H9 (cell line): ENCODE measurements at regions not wholly inside any gene's neighbourhood (a gene's known extent, or its start where the extent isn't known, plus 50 kb on each side); places are given as distances from the start of the nearest gene placed in this dataset.
A peak's percentile ranks its signal among the peaks of the same experiment; 100 is the strongest.

ENCODE experiments used
- DNase-seq: peaks from one replicate; pipeline ENCODE4 v3.0.0-alpha.2; 2017
- H2AFZ ChIP-seq: one replicate; pipeline ENCODE4 v1.6.1; 2013; ENCODE audit warnings: mild to moderate bottlenecking, low read length, control low read depth, moderate library complexity
- H2AK5ac ChIP-seq: 2 replicates; pipeline ENCODE4 v1.6.1; 2013; ENCODE audit warnings: low read length, control low read depth, mixed read lengths; ENCODE audit not compliant: insufficient read length
- H2BK120ac ChIP-seq: one replicate; pipeline ENCODE4 v1.6.1; 2013; ENCODE audit warnings: low read depth, mild to moderate bottlenecking, low read length, control low read depth, inconsistent platforms; ENCODE audit not compliant: poor library complexity, severe bottlenecking
- H2BK12ac ChIP-seq: 2 replicates; pipeline ENCODE4 v1.6.1; 2013; ENCODE audit warnings: low read length, control low read depth, mixed read lengths, low read depth; ENCODE audit not compliant: insufficient read length
- H2BK15ac ChIP-seq: 2 replicates; pipeline ENCODE4 v1.6.1; 2013; ENCODE audit warnings: low read depth, low read length, control low read depth
- H2BK20ac ChIP-seq: one replicate; pipeline ENCODE4 v1.6.1; 2013; ENCODE audit warnings: low read depth, mild to moderate bottlenecking, low read length, control low read depth, inconsistent platforms; ENCODE audit not compliant: poor library complexity, severe bottlenecking
- H2BK5ac ChIP-seq: 2 replicates; pipeline ENCODE4 v1.6.1; 2013; ENCODE audit warnings: low read length, control low read depth, mixed read lengths; ENCODE audit not compliant: insufficient read length
- H3K14ac ChIP-seq: 2 replicates; pipeline ENCODE4 v1.6.1; 2013; ENCODE audit warnings: low read length, control low read depth; ENCODE audit not compliant: insufficient read depth
- H3K18ac ChIP-seq: 2 replicates; pipeline ENCODE4 v1.6.1; 2013; ENCODE audit warnings: low read depth, mild to moderate bottlenecking, mixed read lengths, low read length, control low read depth; ENCODE audit not compliant: insufficient read length
- H3K23ac ChIP-seq: 2 replicates; pipeline ENCODE4 v1.6.1; 2013; ENCODE audit warnings: low read length, control low read depth, mixed read lengths, low read depth; ENCODE audit not compliant: insufficient read length
- H3K23me2 ChIP-seq: 2 replicates; pipeline ENCODE4 v1.6.1; 2013; ENCODE audit warnings: low read depth, mild to moderate bottlenecking, mixed read lengths, low read length, control low read depth; ENCODE audit not compliant: insufficient read length, poor library complexity, severe bottlenecking
- H3K27ac ChIP-seq: 2 replicates; pipeline ENCODE4 v1.5.1; 2013; ENCODE audit warnings: low read length, control low read depth, mixed read lengths, low read depth; ENCODE audit not compliant: insufficient read length
- H3K27me3 ChIP-seq: 2 replicates; pipeline ENCODE4 v1.6.1; 2013; ENCODE audit warnings: low read length, control low read depth, inconsistent platforms; ENCODE audit not compliant: insufficient read depth
- H3K4ac ChIP-seq: 2 replicates; pipeline ENCODE4 v1.6.1; 2013; ENCODE audit warnings: low read depth, mild to moderate bottlenecking, control low read depth, inconsistent platforms, low read length, moderate library complexity
- H3K4me1 ChIP-seq: 2 replicates; pipeline ENCODE4 v1.6.1; 2013; ENCODE audit warnings: low read length, control low read depth, inconsistent platforms; ENCODE audit not compliant: insufficient read depth
- H3K4me2 ChIP-seq: 2 replicates; pipeline ENCODE4 v1.6.1; 2013; ENCODE audit warnings: low read length, control low read depth, mixed read lengths; ENCODE audit not compliant: insufficient read length, insufficient read depth
- H3K56ac ChIP-seq: 2 replicates; pipeline ENCODE4 v1.6.1; 2013; ENCODE audit warnings: low read depth, mild to moderate bottlenecking, mixed read lengths, low read length, control low read depth; ENCODE audit not compliant: insufficient read length
- H3K79me1 ChIP-seq: 2 replicates; pipeline ENCODE4 v1.6.1; 2013; ENCODE audit warnings: low read depth, mild to moderate bottlenecking, moderate library complexity, low read length, control low read depth, inconsistent platforms; ENCODE audit not compliant: insufficient read depth, poor library complexity, severe bottlenecking
- H3K79me2 ChIP-seq: 2 replicates; pipeline ENCODE4 v1.6.1; 2013; ENCODE audit warnings: low read length, control low read depth, inconsistent platforms; ENCODE audit not compliant: insufficient read depth
- H3K9ac ChIP-seq: 2 replicates; pipeline ENCODE4 v1.6.1; 2013; ENCODE audit warnings: low read length, control low read depth, mixed read lengths; ENCODE audit not compliant: insufficient read length; ENCODE audit errors: extremely low read depth
- H3K9me3 ChIP-seq: one replicate; pipeline ENCODE4 v1.6.1; 2013; ENCODE audit warnings: low read depth, low read length, inconsistent platforms; ENCODE audit not compliant: control insufficient read depth
- H3T11ph ChIP-seq: one replicate; pipeline ENCODE4 v1.6.1; 2013; ENCODE audit warnings: mild to moderate bottlenecking, low read length, control low read depth, inconsistent platforms
- H4K20me1 ChIP-seq: one replicate; pipeline ENCODE4 v1.6.1; 2013; ENCODE audit not compliant: control insufficient read depth, insufficient read length, insufficient read depth
- H4K5ac ChIP-seq: 2 replicates; pipeline ENCODE4 v1.6.1; 2013; ENCODE audit warnings: low read depth, mild to moderate bottlenecking, mixed read lengths, low read length, control low read depth; ENCODE audit not compliant: insufficient read length
- H4K8ac ChIP-seq: replicated peaks from 2 replicates; pipeline ENCODE4 v1.6.1; 2013; ENCODE audit warnings: low read length, control low read depth, mixed read lengths, low read depth; ENCODE audit not compliant: insufficient read length
- H4K91ac ChIP-seq: 2 replicates; pipeline ENCODE4 v1.6.1; 2013; ENCODE audit warnings: low read depth, mild to moderate bottlenecking, moderate library complexity, mixed read lengths, low read length, control low read depth; ENCODE audit not compliant: insufficient read length
- H3K27ac Mint-ChIP-seq, 3 experiments: 2 replicates in 2 of 3; 3 replicates in 1 of 3; pipeline ENCODE4 v1.8.0; 2020 to 2021; ENCODE audit warnings: mixed read lengths in 3 of 3, mild to moderate bottlenecking in 1 of 3, moderate library complexity in 1 of 3
- H3K27me3 Mint-ChIP-seq: 2 replicates; pipeline ENCODE4 v1.8.0; 2021; ENCODE audit warnings: low read depth, mild to moderate bottlenecking, moderate library complexity, mixed read lengths
- H3K36me3 Mint-ChIP-seq, 3 experiments: 2 replicates in 2 of 3; 3 replicates in 1 of 3; pipeline ENCODE4 v1.8.0; 2020 to 2021; ENCODE audit warnings: low read depth in 3 of 3, mixed read lengths in 3 of 3; ENCODE audit not compliant: insufficient read depth in 1 of 3
- H3K4me1 Mint-ChIP-seq, 2 experiments: 2 replicates each; pipeline ENCODE4 v1.8.0; 2020; ENCODE audit warnings: mixed read lengths in 2 of 2
- H3K4me3 Mint-ChIP-seq, 2 experiments: 2 replicates in 1 of 2; 3 replicates in 1 of 2; pipeline ENCODE4 v1.8.0; 2020 to 2021; ENCODE audit warnings: mild to moderate bottlenecking in 2 of 2, mixed read lengths in 2 of 2, moderate library complexity in 1 of 2
- H3K9me3 Mint-ChIP-seq, 2 experiments: 2 replicates in 1 of 2; 3 replicates in 1 of 2; pipeline ENCODE4 v1.8.0; 2020; ENCODE audit warnings: mild to moderate bottlenecking in 2 of 2, mixed read lengths in 2 of 2, moderate library complexity in 1 of 2
- TF ChIP-seq, protein P1 (sequence below): fragments of 200-600 bp; sonication (generic); conservative IDR thresholded peaks from 3 replicates; pipeline ENCODE4 v1.8.0; 2021; ENCODE audit warnings: antibody characterized with exemption, mild to moderate bottlenecking

GRCh38 chr4:55757356-55757952, 62.1 kb upstream of the EXOC1L start:
- H3K27ac Mint-ChIP-seq, result peak overlapping the region in 1 of 3 experiments; percentile 38; a peak in 3 of 7 replicates
- Histone ChIP-seq H3K23me2 (no peaks in the 10 kb centered on the region), H3K14ac (no peak overlapping the region), H3K79me2 (no peaks in the 10 kb centered on the region), H3K9me3 (no peaks in the 10 kb centered on the region), H2AFZ (peak overlapping the region; percentile 69), H4K8ac (no peak overlapping the region), H3K18ac (no peak overlapping the region), H2BK12ac (no peak overlapping the region), H3K23ac (no peak overlapping the region), H3T11ph (no peak overlapping the region), H3K27ac (no peak overlapping the region), H4K5ac (no peak overlapping the region), H2BK20ac (no peak overlapping the region), H2AK5ac (no peak overlapping the region), H2BK15ac (no peak overlapping the region), H3K4me1 (peaks cover 3% of the 10 kb centered on the region; the same call in 1 of the 2 replicates), H3K9ac (no peak overlapping the region), H4K20me1 (no peaks in the 10 kb centered on the region), H2BK120ac (no peak overlapping the region), H3K4me2 (no peak overlapping the region), H3K27me3 (no peaks in the 10 kb centered on the region; the same call in 1 of the 2 replicates), H3K79me1 (no peaks in the 10 kb centered on the region), H3K4ac (no peak overlapping the region), H2BK5ac (no peak overlapping the region), H4K91ac (no peak overlapping the region), H3K56ac (no peak overlapping the region)
- H3K27me3 Mint-ChIP-seq, result no peaks in the 10 kb centered on the region
- TF ChIP-seq, protein P1, sequence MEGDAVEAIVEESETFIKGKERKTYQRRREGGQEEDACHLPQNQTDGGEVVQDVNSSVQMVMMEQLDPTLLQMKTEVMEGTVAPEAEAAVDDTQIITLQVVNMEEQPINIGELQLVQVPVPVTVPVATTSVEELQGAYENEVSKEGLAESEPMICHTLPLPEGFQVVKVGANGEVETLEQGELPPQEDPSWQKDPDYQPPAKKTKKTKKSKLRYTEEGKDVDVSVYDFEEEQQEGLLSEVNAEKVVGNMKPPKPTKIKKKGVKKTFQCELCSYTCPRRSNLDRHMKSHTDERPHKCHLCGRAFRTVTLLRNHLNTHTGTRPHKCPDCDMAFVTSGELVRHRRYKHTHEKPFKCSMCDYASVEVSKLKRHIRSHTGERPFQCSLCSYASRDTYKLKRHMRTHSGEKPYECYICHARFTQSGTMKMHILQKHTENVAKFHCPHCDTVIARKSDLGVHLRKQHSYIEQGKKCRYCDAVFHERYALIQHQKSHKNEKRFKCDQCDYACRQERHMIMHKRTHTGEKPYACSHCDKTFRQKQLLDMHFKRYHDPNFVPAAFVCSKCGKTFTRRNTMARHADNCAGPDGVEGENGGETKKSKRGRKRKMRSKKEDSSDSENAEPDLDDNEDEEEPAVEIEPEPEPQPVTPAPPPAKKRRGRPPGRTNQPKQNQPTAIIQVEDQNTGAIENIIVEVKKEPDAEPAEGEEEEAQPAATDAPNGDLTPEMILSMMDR, result no peak
- H3K9me3 Mint-ChIP-seq, result no peaks in the 10 kb centered on the region
- no peak for DNase-seq
- no peak overlapping the region for H3K4me3 Mint-ChIP-seq
- H3K4me1 Mint-ChIP-seq, result peaks cover 0 to 17% of the 10 kb centered on the region in 2 experiments; a peak in 3 of 4 replicates
- H3K36me3 Mint-ChIP-seq, result no peaks in the 10 kb centered on the region
